ENCODE measurements at regions not wholly inside any gene's neighbourhood (a gene's known extent, or its start where the extent isn't known, plus 50 kb on each side); places are given as distances from the start of the nearest gene placed in this dataset.
"Not testable (repeated sequence)": the region's sequence is repeated elsewhere in the genome, so short reads cannot be mapped to it uniquely, and the experiment has no call there.

- DNase-seq (ENCODE audit: low spot score), result no peak
These were observed 446.8 kb downstream of the COL11A1 start for GRCh38 chr1:102661481-102661880.

- DNase-seq (ENCODE audit: low spot score), result not testable (repeated sequence)
These were observed 448.3 kb downstream of the COL11A1 start for GRCh38 chr1:102659876-102660483.

GRCh38 chr1:102655034-102655433 lies 453.3 kb downstream of the COL11A1 start:
- DNase-seq (ENCODE audit: low spot score), result no peak

GRCh38 chr1:102640872-102641271 lies 467.4 kb downstream of the COL11A1 start:
- no peak for DNase-seq (ENCODE audit: low spot score)

- DNase-seq (ENCODE audit: low spot score), result no peak
These were observed 468.0 kb downstream of the COL11A1 start for GRCh38 chr1:102640312-102640711.

- no peak for DNase-seq (ENCODE audit: low spot score)
These were observed 476.6 kb downstream of the COL11A1 start for GRCh38 chr1:102631691-102632090.

GRCh38 chr1:102630041-102630440 lies 478.3 kb downstream of the COL11A1 start:
- no peak for DNase-seq (ENCODE audit: low spot score)

- peak; percentile 58 for DNase-seq (ENCODE audit: low spot score)
These were observed 480.2 kb downstream of the COL11A1 start for GRCh38 chr1:102628109-102628613.

GRCh38 chr1:102627145-102627544 lies 481.2 kb downstream of the COL11A1 start:
- no peak for DNase-seq (ENCODE audit: low spot score)

- no peak for DNase-seq (ENCODE audit: low spot score)
These were observed 492.4 kb downstream of the COL11A1 start for GRCh38 chr1:102615896-102616295.

- no peak for DNase-seq (ENCODE audit: low spot score)
These were observed 513.2 kb downstream of the COL11A1 start for GRCh38 chr1:102595106-102595505.

GRCh38 chr1:102593276-102593675 lies 515.0 kb downstream of the COL11A1 start:
- DNase-seq (ENCODE audit: low spot score), result no peak

GRCh38 chr1:102588536-102588935 lies 519.8 kb downstream of the COL11A1 start:
- no peak for DNase-seq (ENCODE audit: low spot score)

- DNase-seq (ENCODE audit: low spot score), result no peak
These were observed 522.3 kb downstream of the COL11A1 start for GRCh38 chr1:102586022-102586421.

- no peak for DNase-seq (ENCODE audit: low spot score)
These were observed 527.5 kb downstream of the COL11A1 start for GRCh38 chr1:102580806-102581205.

GRCh38 chr1:102578804-102579203 lies 529.5 kb downstream of the COL11A1 start:
- no peak for DNase-seq (ENCODE audit: low spot score)

GRCh38 chr1:102572637-102573036 lies 535.7 kb downstream of the COL11A1 start:
- no peak for DNase-seq (ENCODE audit: low spot score)

- DNase-seq (ENCODE audit: low spot score), result no peak
These were observed 542.1 kb downstream of the COL11A1 start for GRCh38 chr1:102566182-102566581.

GRCh38 chr1:102562380-102562779 lies 545.9 kb downstream of the COL11A1 start:
- DNase-seq (ENCODE audit: low spot score), result no peak

- DNase-seq (ENCODE audit: low spot score), result no peak
These were observed 554.1 kb upstream of the OLFM3 start for GRCh38 chr1:102550729-102551384.

- no peak for DNase-seq (ENCODE audit: low spot score)
These were observed 549.5 kb upstream of the OLFM3 start for GRCh38 chr1:102546251-102546650.

GRCh38 chr1:102535829-102536505 lies 539.2 kb upstream of the OLFM3 start:
- no peak for DNase-seq (ENCODE audit: low spot score)

- DNase-seq (ENCODE audit: low spot score), result no peak
These were observed 534.3 kb upstream of the OLFM3 start for GRCh38 chr1:102531036-102531435.

Data from Ammon's horn (tissue), 1 donor.